Psoas muscle (tissue), 7 donors: ENCODE measurements at regions not wholly inside any gene's neighbourhood (a gene's known extent, or its start where the extent isn't known, plus 50 kb on each side); places are given as distances from the start of the nearest gene placed in this dataset.

ENCODE experiments used
- ATAC-seq, 4 donors: fragments of 200-7000 bp; cut with Tn5 transposase; one replicate each; pipeline ENCODE4 v1.9.1; 2020; ENCODE audit warnings: moderate library complexity in 3 of 4, mild to moderate bottlenecking in 2 of 4
- DNase-seq, 2 donors: peaks; one replicate each; pipeline ENCODE4 v3.0.0-alpha.2; 2020
- H3K27ac ChIP-seq: fragments of 200-600 bp; one replicate; pipeline ENCODE4 v1.8.0; 2022
- H3K27me3 ChIP-seq, 3 donors: fragments of 200-600 bp in 1 of 3; one replicate each; pipeline versions ENCODE4 v1.6.1 to v1.8.0; 2013 to 2022; ENCODE audit warnings: low read length in 2 of 3, mild to moderate bottlenecking in 2 of 3, moderate library complexity in 1 of 3; ENCODE audit not compliant: insufficient read depth in 3 of 3
- H3K36me3 ChIP-seq, 2 donors: fragments of 200-600 bp in 1 of 2; one replicate each; pipeline versions ENCODE4 v1.6.1 to v1.8.0; 2013 to 2022; ENCODE audit warnings: low read depth in 1 of 2, mild to moderate bottlenecking in 1 of 2, moderate library complexity in 1 of 2; ENCODE audit not compliant: insufficient read depth in 1 of 2
- H3K4me1 ChIP-seq: fragments of 200-600 bp; one replicate; pipeline ENCODE4 v1.8.0; 2022
- H3K4me3 ChIP-seq: fragments of 200-600 bp; one replicate; pipeline ENCODE4 v1.8.0; 2022; ENCODE audit warnings: mild to moderate bottlenecking
- H3K9me3 ChIP-seq: fragments of 200-600 bp; one replicate; pipeline ENCODE4 v1.8.0; 2022
- CTCF ChIP-seq: fragments of 200-600 bp; IDR thresholded peaks from one replicate; pipeline ENCODE4 v1.8.0; 2022; ENCODE audit warnings: antibody characterized with exemption
- WGBS, 3 donors: extraction: QIAGEN DNeasy Blood & Tissue Kit; methylation state at CpG; one replicate each; pipeline versions ENCODE4 v1.1.6 to v1.1.7; 2013; 5-methylcytosine and 5-hydroxymethylcytosine counted together
- intact Hi-C, 2 donors: fragments of 100-400 bp; cut with DNase I; formaldehyde crosslinking; loops; one replicate each; pipeline versions ENCODE4 v1.11.0 to v1.14.2; 2022
- donor health status: healthy with polysubstance abuse.
- donor health status: DM: no; HTN: no; CAD: no; lungs with moderate emphysema.
- donor health status: Bipolar disorder and iron deficiency.
- donor health status: healthy.
- donor health status: DM: yes; HTN: yes; CAD: no.
- donor health status: DM: no; HTN: no; CAD: no.
- donor health status: DM: yes; HTN: yes; CAD: no.

DNA sequence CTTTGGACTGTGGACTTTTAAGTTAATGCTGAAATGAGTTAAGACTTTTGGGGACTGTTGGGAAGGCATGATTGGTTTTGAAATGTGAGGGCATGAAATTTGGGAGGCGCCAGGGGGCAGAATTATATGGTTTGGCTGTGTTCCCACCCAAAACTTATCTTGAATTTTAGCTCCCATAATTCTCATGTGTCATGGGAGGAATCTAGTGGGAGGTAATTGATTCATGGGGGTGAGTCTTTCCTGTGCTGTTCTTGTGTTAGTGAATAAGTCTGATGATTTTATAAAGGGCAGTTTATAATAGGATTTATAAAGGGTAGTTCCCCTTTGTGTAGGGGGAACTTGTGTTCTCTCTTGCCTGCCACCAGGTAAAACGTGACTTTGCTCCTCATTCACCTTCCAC lies 235.5 kb upstream of the CDH18 start:
- intact Hi-C loops, result no loop called here

GRCh38 chr5:20215257-20215656 lies 227.3 kb upstream of the CDH18 start:
- Histone ChIP-seq H3K4me1 (no peaks in the 10 kb centered on the region), H3K27ac (no peak overlapping the region), H3K4me3 (no peak overlapping the region), H3K9me3 (no peaks in the 10 kb centered on the region), H3K27me3 (no peaks in the 10 kb centered on the region), H3K36me3 (no peaks in the 10 kb centered on the region)
- intact Hi-C loops, result no loop called here
- no peak for DNase-seq
- WGBS, 3 donors, result 67 to 86% (median 86%) methylated on average over 1 of the region's 1 CpG
- no peak for ATAC-seq
- TF ChIP-seq CTCF, result no peak

More for the DNA sequence above, 235.5 kb upstream of the CDH18 start:
- H3K4me1 ChIP-seq, result no peaks in the 10 kb centered on the region
- no peaks in the 10 kb centered on the region for H3K9me3 ChIP-seq
- 34 to 53% (median 40%) methylated on average over 2 of the region's 2 CpGs for WGBS, 3 donors
- no peaks in the 10 kb centered on the region for H3K36me3 ChIP-seq
- TF ChIP-seq CTCF, result no peak
- no peak overlapping the region for H3K27ac ChIP-seq
- no peak overlapping the region for H3K4me3 ChIP-seq
- ATAC-seq, result no peak
- no peak for DNase-seq
- H3K27me3 ChIP-seq, result no peaks in the 10 kb centered on the region

- DNase-seq (no peak), ATAC-seq (no peak)
- intact Hi-C loops, result no loop called here
- Histone ChIP-seq H3K27ac (no peak overlapping the region), H3K27me3 (no peaks in the 10 kb centered on the region), H3K9me3 (no peaks in the 10 kb centered on the region), H3K36me3 (no peaks in the 10 kb centered on the region), H3K4me3 (no peak overlapping the region), H3K4me1 (no peaks in the 10 kb centered on the region)
- no peak for TF ChIP-seq CTCF
- WGBS, 3 donors, result 69 to 76% (median 74%) methylated on average over 2 of the region's 2 CpGs
Measured at GRCh38 chr5:20213803-20214202, 225.8 kb upstream of the CDH18 start.

DNA sequence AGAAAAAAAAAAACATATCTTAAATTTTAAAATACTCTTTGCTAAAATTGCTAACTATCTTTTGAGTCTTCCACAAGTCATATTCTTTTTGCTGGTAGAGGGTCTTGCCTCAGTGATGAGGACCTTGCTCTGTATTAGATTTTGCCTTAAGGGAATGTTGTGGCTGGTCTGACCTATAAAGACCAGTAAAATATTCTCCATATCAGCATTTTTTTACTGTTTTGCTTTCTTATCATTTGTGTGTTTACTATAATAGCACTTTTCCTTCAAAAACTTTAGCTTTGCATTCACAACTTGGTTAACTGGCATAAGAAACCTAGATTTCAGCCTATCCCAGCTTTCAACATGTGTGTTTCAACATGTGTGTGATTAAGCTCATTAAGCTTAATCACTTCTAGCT lies 224.7 kb upstream of the CDH18 start:
- DNase-seq (no peak), ATAC-seq (no peak)
- Histone ChIP-seq H3K36me3 (no peaks in the 10 kb centered on the region), H3K4me1 (no peaks in the 10 kb centered on the region), H3K27ac (no peak overlapping the region), H3K4me3 (no peak overlapping the region), H3K9me3 (no peaks in the 10 kb centered on the region), H3K27me3 (no peaks in the 10 kb centered on the region)
- TF ChIP-seq CTCF, result no peak
- intact Hi-C loops, result no loop called here

DNA sequence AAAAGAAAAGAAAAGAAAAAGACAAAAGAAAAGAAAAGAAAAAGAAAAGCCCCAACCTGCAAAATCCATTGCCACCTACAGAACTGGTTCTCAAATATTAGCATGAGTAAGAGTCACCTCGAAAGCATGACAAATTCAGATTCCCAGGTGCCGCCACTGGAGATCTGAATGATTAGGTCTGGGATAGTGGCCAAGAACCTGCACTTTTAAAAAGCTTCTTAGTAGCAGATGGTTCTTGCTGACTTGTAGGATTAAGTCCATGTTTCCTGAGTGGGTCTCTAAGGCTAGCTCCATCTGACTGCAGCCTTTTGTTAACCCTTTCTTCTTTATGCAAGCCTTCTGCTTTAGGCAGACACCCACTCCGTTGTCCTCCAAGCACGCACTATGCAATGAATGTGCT lies 178.5 kb upstream of the CDH18 start:
- intact Hi-C loops, result no loop called here
- Histone ChIP-seq H3K27ac (no peak overlapping the region), H3K9me3 (no peaks in the 10 kb centered on the region), H3K4me3 (no peak overlapping the region), H3K4me1 (no peaks in the 10 kb centered on the region), H3K36me3 (no peaks in the 10 kb centered on the region), H3K27me3 (no peaks in the 10 kb centered on the region)
- DNase-seq (no peak), ATAC-seq (no peak)
- no peak for TF ChIP-seq CTCF
- 32 to 45% (median 39%) methylated on average over 4 of the region's 4 CpGs for WGBS, 3 donors
